ENCODE measurements at regions not wholly inside any gene's neighbourhood (a gene's known extent, or its start where the extent isn't known, plus 50 kb on each side); places are given as distances from the start of the nearest gene placed in this dataset.
"Not testable (repeated sequence)": the region's sequence is repeated elsewhere in the genome, so short reads cannot be mapped to it uniquely, and the experiment has no call there.

- H3K9me3 ChIP-seq (replicated peaks; ENCODE audit: control insufficient read depth, insufficient read depth, low read depth, low read length); H2AFZ ChIP-seq (ENCODE audit: low read depth, low read length); POLR2A ChIA-PET; in situ Hi-C loops (cut with MboI); H3K4me1 ChIP-seq (replicated peaks in 1 of 2; ENCODE audit: control insufficient read depth in 2 of 2, insufficient read depth in 2 of 2, low read length in 2 of 2); CTCF ChIA-PET (ENCODE audit: low intra/inter-chr PET ratio); intact Hi-C loops (cut with micrococcal nuclease); ATAC-seq; FAIRE-seq; H3K27me3 ChIP-seq (ENCODE audit: control insufficient read depth in 2 of 2, insufficient read depth in 2 of 2, low read length in 2 of 2); H3K36me3 ChIP-seq (ENCODE audit: control insufficient read depth, insufficient read depth, low read length); H3K27ac ChIP-seq (ENCODE audit: extremely low read depth, low read depth, low read length); BruUV-seq (replicated peaks); H3K4me2 ChIP-seq (ENCODE audit: insufficient read depth, low read length); H4K20me1 ChIP-seq (replicated peaks; ENCODE audit: control insufficient read depth, insufficient read depth, low read length); H3K9me1 ChIP-seq (ENCODE audit: control insufficient read depth, insufficient read depth, low read length); H3K4me3 ChIP-seq; H3K79me2 ChIP-seq (ENCODE audit: control insufficient read depth, insufficient read depth, low read length); H3K9ac ChIP-seq (ENCODE audit: insufficient read depth in 1 of 2, low read depth in 2 of 2, low read length in 2 of 2); DNase-seq (ENCODE audit: extremely low read depth in 1 of 4, low spot score in 3 of 4): not testable (repeated sequence)
- WGBS (ENCODE audit: insufficient coverage, low coverage, missing lambda C conversion rate): no CpG with 5 or more reads among the region's 19 CpGs
These were observed 165.9 kb upstream of the ZNG1F start for GRCh38 chr9:41354978-41355377.

- H3K27me3 ChIP-seq (ENCODE audit: control insufficient read depth in 2 of 2, insufficient read depth in 2 of 2, low read length in 2 of 2); H3K4me1 ChIP-seq (replicated peaks in 1 of 2; ENCODE audit: control insufficient read depth in 2 of 2, insufficient read depth in 2 of 2, low read length in 2 of 2); POLR2A ChIA-PET; H4K20me1 ChIP-seq (replicated peaks; ENCODE audit: control insufficient read depth, insufficient read depth, low read length); FAIRE-seq; H3K9me1 ChIP-seq (ENCODE audit: control insufficient read depth, insufficient read depth, low read length); in situ Hi-C loops (cut with MboI); H3K4me3 ChIP-seq; H3K36me3 ChIP-seq (ENCODE audit: control insufficient read depth, insufficient read depth, low read length); H3K27ac ChIP-seq (ENCODE audit: extremely low read depth, low read depth, low read length); ATAC-seq; DNase-seq (ENCODE audit: extremely low read depth in 1 of 4, low spot score in 3 of 4); CTCF ChIA-PET (ENCODE audit: low intra/inter-chr PET ratio); H3K9ac ChIP-seq (ENCODE audit: insufficient read depth in 1 of 2, low read depth in 2 of 2, low read length in 2 of 2); H3K4me2 ChIP-seq (ENCODE audit: insufficient read depth, low read length); H3K9me3 ChIP-seq (replicated peaks; ENCODE audit: control insufficient read depth, insufficient read depth, low read depth, low read length); intact Hi-C loops (cut with micrococcal nuclease); BruUV-seq (replicated peaks); H3K79me2 ChIP-seq (ENCODE audit: control insufficient read depth, insufficient read depth, low read length); H2AFZ ChIP-seq (ENCODE audit: low read depth, low read length): not testable (repeated sequence)
- WGBS (ENCODE audit: insufficient coverage, low coverage, missing lambda C conversion rate): 92% methylated on average over 2 of the region's 47 CpGs
- TF ChIP-seq POLR2G (IDR thresholded peaks at IDR 0.05; ENCODE audit: low read depth, low read length): 0 out of 2 replicates have a peak, but pooled peaks have one; percentile 18
These were observed 165.2 kb upstream of the ZNG1F start for GRCh38 chr9:41354060-41354934.

DNA sequence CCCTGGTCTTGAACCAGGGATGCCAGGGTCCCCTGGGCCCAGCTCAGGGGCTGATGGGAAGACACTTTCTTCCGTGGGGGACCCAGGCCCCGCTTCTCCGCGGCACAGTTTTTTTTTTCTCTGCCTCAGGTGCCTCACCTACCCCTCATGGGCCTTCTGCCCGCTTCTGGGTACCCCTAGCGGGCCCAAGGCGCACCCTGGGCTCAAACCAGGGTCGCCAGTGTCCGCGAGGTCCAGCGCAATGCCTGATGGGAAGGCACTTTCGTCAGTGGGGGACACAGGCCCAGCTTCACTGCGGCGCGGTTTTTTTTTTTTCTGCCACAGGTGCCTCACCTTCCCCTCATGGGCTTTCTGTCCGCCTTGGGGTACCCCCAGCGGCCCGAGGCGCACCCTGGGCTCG lies 163.9 kb upstream of the ZNG1F start:
- ATAC-seq; FAIRE-seq; H4K20me1 ChIP-seq (replicated peaks; ENCODE audit: control insufficient read depth, insufficient read depth, low read length); H3K9ac ChIP-seq (ENCODE audit: insufficient read depth in 1 of 2, low read depth in 2 of 2, low read length in 2 of 2); DNase-seq (ENCODE audit: extremely low read depth in 1 of 4, low spot score in 3 of 4); H3K4me1 ChIP-seq (replicated peaks in 1 of 2; ENCODE audit: control insufficient read depth in 2 of 2, insufficient read depth in 2 of 2, low read length in 2 of 2); H3K27me3 ChIP-seq (ENCODE audit: control insufficient read depth in 2 of 2, insufficient read depth in 2 of 2, low read length in 2 of 2); H3K36me3 ChIP-seq (ENCODE audit: control insufficient read depth, insufficient read depth, low read length); H3K4me3 ChIP-seq; H3K27ac ChIP-seq (ENCODE audit: extremely low read depth, low read depth, low read length); in situ Hi-C loops (cut with MboI); H2AFZ ChIP-seq (ENCODE audit: low read depth, low read length); H3K9me1 ChIP-seq (ENCODE audit: control insufficient read depth, insufficient read depth, low read length); BruUV-seq (replicated peaks); POLR2A ChIA-PET; H3K79me2 ChIP-seq (ENCODE audit: control insufficient read depth, insufficient read depth, low read length); intact Hi-C loops (cut with micrococcal nuclease); H3K9me3 ChIP-seq (replicated peaks; ENCODE audit: control insufficient read depth, insufficient read depth, low read depth, low read length); H3K4me2 ChIP-seq (ENCODE audit: insufficient read depth, low read length); CTCF ChIA-PET (ENCODE audit: low intra/inter-chr PET ratio): not testable (repeated sequence)
- 87% methylated on average over 6 of the region's 20 CpGs for WGBS (ENCODE audit: insufficient coverage, low coverage, missing lambda C conversion rate)

DNA sequence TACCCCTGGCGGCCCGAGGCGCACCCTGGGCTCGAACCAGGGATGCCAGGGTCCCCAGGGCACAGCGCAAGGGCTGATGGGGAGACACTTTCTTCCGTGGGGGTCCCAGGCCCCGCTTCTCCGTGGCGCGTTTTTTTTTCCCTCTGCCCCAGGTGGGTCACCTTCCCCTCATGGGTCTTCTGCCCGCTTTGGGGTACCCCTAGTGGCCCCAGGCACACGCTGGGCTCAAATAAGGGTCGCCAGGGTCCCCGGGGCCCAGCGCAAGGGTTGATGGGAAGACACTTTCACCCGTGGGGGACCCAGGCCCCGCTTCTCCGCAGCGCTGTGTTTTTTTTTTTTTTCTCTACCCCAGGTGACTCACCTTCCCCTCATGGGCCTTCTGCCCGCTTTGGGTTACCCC lies 163.3 kb upstream of the ZNG1F start:
- H3K4me1 ChIP-seq (replicated peaks in 1 of 2; ENCODE audit: control insufficient read depth in 2 of 2, insufficient read depth in 2 of 2, low read length in 2 of 2); intact Hi-C loops (cut with micrococcal nuclease); H3K4me2 ChIP-seq (ENCODE audit: insufficient read depth, low read length); H3K4me3 ChIP-seq; H3K9ac ChIP-seq (ENCODE audit: insufficient read depth in 1 of 2, low read depth in 2 of 2, low read length in 2 of 2); H3K27ac ChIP-seq (ENCODE audit: extremely low read depth, low read depth, low read length); H3K79me2 ChIP-seq (ENCODE audit: control insufficient read depth, insufficient read depth, low read length); ATAC-seq; FAIRE-seq; POLR2A ChIA-PET; BruUV-seq (replicated peaks); H3K36me3 ChIP-seq (ENCODE audit: control insufficient read depth, insufficient read depth, low read length); H4K20me1 ChIP-seq (replicated peaks; ENCODE audit: control insufficient read depth, insufficient read depth, low read length); CTCF ChIA-PET (ENCODE audit: low intra/inter-chr PET ratio); in situ Hi-C loops (cut with MboI); H3K9me1 ChIP-seq (ENCODE audit: control insufficient read depth, insufficient read depth, low read length); DNase-seq (ENCODE audit: extremely low read depth in 1 of 4, low spot score in 3 of 4); H3K27me3 ChIP-seq (ENCODE audit: control insufficient read depth in 2 of 2, insufficient read depth in 2 of 2, low read length in 2 of 2); H2AFZ ChIP-seq (ENCODE audit: low read depth, low read length); H3K9me3 ChIP-seq (replicated peaks; ENCODE audit: control insufficient read depth, insufficient read depth, low read depth, low read length): not testable (repeated sequence)
- WGBS (ENCODE audit: insufficient coverage, low coverage, missing lambda C conversion rate): 18% methylated on average over 7 of the region's 20 CpGs
